ENCODE measurements at regions not wholly inside any gene's neighbourhood (a gene's known extent, or its start where the extent isn't known, plus 50 kb on each side); places are given as distances from the start of the nearest gene placed in this dataset.

- H3K9me2 ChIP-seq (replicated peaks; ENCODE audit: insufficient read depth, low read length), result no peaks in the 10 kb centered on the region
- no peak overlapping the region for H3K27ac ChIP-seq (ENCODE audit: low read length)
- H4K20me1 ChIP-seq (ENCODE audit: insufficient read depth, low read depth, low read length), result no peaks in the 10 kb centered on the region
- H3K4me2 ChIP-seq (ENCODE audit: low read depth, low read length, poor library complexity, severe bottlenecking), result no peak overlapping the region
- H3K4me1 ChIP-seq (ENCODE audit: low read length), result no peaks in the 10 kb centered on the region
- H3K27me3 ChIP-seq (ENCODE audit: low read length), result no peaks in the 10 kb centered on the region
- no peaks in the 10 kb centered on the region for H3K36me3 ChIP-seq (ENCODE audit: insufficient read depth, low read length)
- H2AFZ ChIP-seq (ENCODE audit: low read length), result no peak overlapping the region
- no peak overlapping the region for H3K4me3 ChIP-seq (ENCODE audit: low read length)
- no peak overlapping the region for H3K9ac ChIP-seq (ENCODE audit: low read length)
- H3K9me3 ChIP-seq (ENCODE audit: low read length), result no peaks in the 10 kb centered on the region
- no peak for DNase-seq
- H3K79me2 ChIP-seq (ENCODE audit: low read length), result no peaks in the 10 kb centered on the region
Observed at GRCh38 chr16:54585998-54586340, 299.4 kb upstream of the IRX3 start.

GRCh38 chr16:54585094-54585997, 298.8 kb upstream of the IRX3 start:
- no peak overlapping the region for H3K4me3 ChIP-seq (ENCODE audit: low read length)
- no peak for DNase-seq

GRCh38 chr16:54584121-54584520, 297.5 kb upstream of the IRX3 start:
- H3K27ac ChIP-seq (ENCODE audit: low read length), result no peak overlapping the region
- no peaks in the 10 kb centered on the region for H3K27me3 ChIP-seq (ENCODE audit: low read length)
- no peaks in the 10 kb centered on the region for H3K36me3 ChIP-seq (ENCODE audit: insufficient read depth, low read length)
- no peaks in the 10 kb centered on the region for H3K4me1 ChIP-seq (ENCODE audit: low read length)
- no peak overlapping the region for H3K4me3 ChIP-seq (ENCODE audit: low read length)
- H4K20me1 ChIP-seq (ENCODE audit: insufficient read depth, low read depth, low read length), result no peaks in the 10 kb centered on the region
- H3K9me2 ChIP-seq (replicated peaks; ENCODE audit: insufficient read depth, low read length), result no peaks in the 10 kb centered on the region
- H2AFZ ChIP-seq (ENCODE audit: low read length), result no peak overlapping the region
- H3K9ac ChIP-seq (ENCODE audit: low read length), result no peak overlapping the region
- H3K79me2 ChIP-seq (ENCODE audit: low read length), result no peaks in the 10 kb centered on the region
- H3K4me2 ChIP-seq (ENCODE audit: low read depth, low read length, poor library complexity, severe bottlenecking), result no peak overlapping the region
- DNase-seq, result no peak
- no peaks in the 10 kb centered on the region for H3K9me3 ChIP-seq (ENCODE audit: low read length)

More at GRCh38 chr16:54585094-54585997, 298.8 kb upstream of the IRX3 start:
- Histone ChIP-seq H3K9me2 (replicated peaks; ENCODE audit: insufficient read depth, low read length) (no peaks in the 10 kb centered on the region), H3K27me3 (ENCODE audit: low read length) (no peaks in the 10 kb centered on the region), H3K9me3 (ENCODE audit: low read length) (no peaks in the 10 kb centered on the region), H3K36me3 (ENCODE audit: insufficient read depth, low read length) (no peaks in the 10 kb centered on the region), H3K79me2 (ENCODE audit: low read length) (no peaks in the 10 kb centered on the region), H3K4me2 (ENCODE audit: low read depth, low read length, poor library complexity, severe bottlenecking) (no peak overlapping the region), H3K4me1 (ENCODE audit: low read length) (no peaks in the 10 kb centered on the region), H2AFZ (ENCODE audit: low read length) (no peak overlapping the region), H4K20me1 (ENCODE audit: insufficient read depth, low read depth, low read length) (no peaks in the 10 kb centered on the region), H3K27ac (ENCODE audit: low read length) (no peak overlapping the region), H3K9ac (ENCODE audit: low read length) (no peak overlapping the region)

- Histone ChIP-seq H3K4me3 (ENCODE audit: low read length) (no peak overlapping the region), H3K9me2 (replicated peaks; ENCODE audit: insufficient read depth, low read length) (no peaks in the 10 kb centered on the region), H3K36me3 (ENCODE audit: insufficient read depth, low read length) (no peaks in the 10 kb centered on the region), H3K4me1 (ENCODE audit: low read length) (no peaks in the 10 kb centered on the region), H3K9ac (ENCODE audit: low read length) (no peak overlapping the region), H3K9me3 (ENCODE audit: low read length) (no peaks in the 10 kb centered on the region), H3K4me2 (ENCODE audit: low read depth, low read length, poor library complexity, severe bottlenecking) (no peak overlapping the region), H3K27ac (ENCODE audit: low read length) (no peak overlapping the region), H2AFZ (ENCODE audit: low read length) (no peak overlapping the region), H4K20me1 (ENCODE audit: insufficient read depth, low read depth, low read length) (no peaks in the 10 kb centered on the region), H3K27me3 (ENCODE audit: low read length) (no peaks in the 10 kb centered on the region), H3K79me2 (ENCODE audit: low read length) (no peaks in the 10 kb centered on the region)
- no peak for DNase-seq
Observed at GRCh38 chr16:54582631-54583250, 296.2 kb upstream of the IRX3 start.

- Histone ChIP-seq H3K27ac (ENCODE audit: low read length) (no peak overlapping the region), H3K36me3 (ENCODE audit: insufficient read depth, low read length) (no peaks in the 10 kb centered on the region), H3K9ac (ENCODE audit: low read length) (no peak overlapping the region), H3K79me2 (ENCODE audit: low read length) (no peaks in the 10 kb centered on the region), H3K9me2 (replicated peaks; ENCODE audit: insufficient read depth, low read length) (no peaks in the 10 kb centered on the region), H3K4me2 (ENCODE audit: low read depth, low read length, poor library complexity, severe bottlenecking) (no peak overlapping the region), H2AFZ (ENCODE audit: low read length) (no peak overlapping the region), H3K4me3 (ENCODE audit: low read length) (no peak overlapping the region), H3K4me1 (ENCODE audit: low read length) (no peaks in the 10 kb centered on the region), H3K27me3 (ENCODE audit: low read length) (no peaks in the 10 kb centered on the region), H3K9me3 (ENCODE audit: low read length) (no peaks in the 10 kb centered on the region), H4K20me1 (ENCODE audit: insufficient read depth, low read depth, low read length) (no peaks in the 10 kb centered on the region)
- no peak for DNase-seq
Observed at GRCh38 chr16:54579106-54579728, 292.6 kb upstream of the IRX3 start.

- DNase-seq, result no peak
- no peak overlapping the region for H3K27ac ChIP-seq (ENCODE audit: low read length)
- H3K4me1 ChIP-seq (ENCODE audit: low read length), result no peaks in the 10 kb centered on the region
- H3K9me3 ChIP-seq (ENCODE audit: low read length), result no peaks in the 10 kb centered on the region
- H3K79me2 ChIP-seq (ENCODE audit: low read length), result no peaks in the 10 kb centered on the region
- H4K20me1 ChIP-seq (ENCODE audit: insufficient read depth, low read depth, low read length), result no peaks in the 10 kb centered on the region
- H3K27me3 ChIP-seq (ENCODE audit: low read length), result no peaks in the 10 kb centered on the region
- H2AFZ ChIP-seq (ENCODE audit: low read length), result no peak overlapping the region
- no peaks in the 10 kb centered on the region for H3K9me2 ChIP-seq (replicated peaks; ENCODE audit: insufficient read depth, low read length)
- H3K4me2 ChIP-seq (ENCODE audit: low read depth, low read length, poor library complexity, severe bottlenecking), result no peak overlapping the region
- no peak overlapping the region for H3K4me3 ChIP-seq (ENCODE audit: low read length)
- no peaks in the 10 kb centered on the region for H3K36me3 ChIP-seq (ENCODE audit: insufficient read depth, low read length)
- no peak overlapping the region for H3K9ac ChIP-seq (ENCODE audit: low read length)
Observed at GRCh38 chr16:54577651-54578128, 291.1 kb upstream of the IRX3 start.

GRCh38 chr16:54576785-54577184, 290.2 kb upstream of the IRX3 start:
- Histone ChIP-seq H3K27me3 (ENCODE audit: low read length) (no peaks in the 10 kb centered on the region), H3K9me3 (ENCODE audit: low read length) (no peaks in the 10 kb centered on the region), H3K4me3 (ENCODE audit: low read length) (no peak overlapping the region), H3K9me2 (replicated peaks; ENCODE audit: insufficient read depth, low read length) (no peaks in the 10 kb centered on the region), H3K9ac (ENCODE audit: low read length) (no peak overlapping the region), H2AFZ (ENCODE audit: low read length) (no peak overlapping the region), H4K20me1 (ENCODE audit: insufficient read depth, low read depth, low read length) (no peaks in the 10 kb centered on the region), H3K4me2 (ENCODE audit: low read depth, low read length, poor library complexity, severe bottlenecking) (no peak overlapping the region), H3K79me2 (ENCODE audit: low read length) (no peaks in the 10 kb centered on the region), H3K27ac (ENCODE audit: low read length) (no peak overlapping the region), H3K36me3 (ENCODE audit: insufficient read depth, low read length) (no peaks in the 10 kb centered on the region), H3K4me1 (ENCODE audit: low read length) (no peaks in the 10 kb centered on the region)
- DNase-seq, result no peak

Measured in Karpas-422 (cell line).